ENCODE measurements at regions not wholly inside any gene's neighbourhood (a gene's known extent, or its start where the extent isn't known, plus 50 kb on each side); places are given as distances from the start of the nearest gene placed in this dataset.
"Not testable (repeated sequence)": the region's sequence is repeated elsewhere in the genome, so short reads cannot be mapped to it uniquely, and the experiment has no call there.

DNA sequence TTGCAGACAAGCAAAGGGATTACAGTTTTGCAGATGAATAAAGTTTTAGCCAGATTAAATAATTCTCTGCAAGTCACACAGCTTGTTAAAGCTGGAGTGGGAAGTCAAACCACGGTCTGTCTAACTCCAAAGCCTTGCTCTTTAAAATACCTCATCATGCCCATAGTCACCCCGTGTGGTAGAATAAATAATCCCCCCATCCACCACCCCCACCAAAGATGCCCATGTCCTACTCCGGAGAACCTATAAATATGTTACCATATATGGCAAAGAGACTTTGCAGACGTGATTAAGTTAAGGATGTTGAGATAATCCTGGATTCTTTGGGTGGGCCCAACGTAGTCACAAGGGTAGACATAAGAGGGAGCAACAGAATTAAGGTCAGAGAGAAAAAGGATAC lies 118.7 kb downstream of the BEND2 start:
- no peak for DNase-seq (ENCODE audit: low spot score)

DNA sequence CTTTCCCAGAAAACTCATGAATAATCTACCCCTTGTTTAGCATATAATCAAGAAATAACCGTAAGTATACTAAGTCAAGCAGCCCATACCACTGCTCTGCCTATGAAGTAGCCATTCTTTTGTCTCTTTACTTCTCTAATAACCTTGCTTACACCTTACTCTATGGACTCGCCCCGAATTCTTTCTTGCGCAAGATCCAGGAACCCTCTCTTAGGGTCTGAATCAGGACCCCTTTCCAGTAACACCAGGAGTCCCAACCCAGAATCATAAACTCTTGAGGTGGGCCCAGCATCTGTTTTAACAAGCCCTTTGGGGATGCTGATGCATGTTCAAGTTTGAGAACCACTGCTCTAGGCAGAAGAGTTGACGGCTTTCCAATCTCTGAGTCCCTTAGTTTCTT lies 119.6 kb downstream of the BEND2 start:
- DNase-seq (ENCODE audit: low spot score): no peak

DNA sequence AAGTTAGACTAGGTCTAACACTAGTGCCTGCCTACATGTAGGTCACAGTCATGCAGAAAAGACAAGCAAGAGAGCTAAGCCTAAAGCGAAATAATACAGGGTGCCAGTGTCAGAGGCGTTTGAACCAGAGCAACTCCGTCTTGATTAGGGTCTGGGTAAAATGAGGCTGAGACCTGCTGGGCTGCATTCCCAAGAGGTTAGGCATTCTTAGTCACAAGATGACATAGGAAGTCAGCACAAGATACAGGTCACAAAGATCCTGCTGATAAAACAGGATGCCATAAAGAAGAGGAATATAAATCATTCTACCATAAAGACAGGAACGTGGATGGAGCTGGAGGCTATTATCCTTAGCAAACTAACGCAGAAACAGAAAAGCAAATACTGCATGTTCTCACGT lies 120.9 kb downstream of the BEND2 start:
- DNase-seq (ENCODE audit: low spot score): no peak

DNA sequence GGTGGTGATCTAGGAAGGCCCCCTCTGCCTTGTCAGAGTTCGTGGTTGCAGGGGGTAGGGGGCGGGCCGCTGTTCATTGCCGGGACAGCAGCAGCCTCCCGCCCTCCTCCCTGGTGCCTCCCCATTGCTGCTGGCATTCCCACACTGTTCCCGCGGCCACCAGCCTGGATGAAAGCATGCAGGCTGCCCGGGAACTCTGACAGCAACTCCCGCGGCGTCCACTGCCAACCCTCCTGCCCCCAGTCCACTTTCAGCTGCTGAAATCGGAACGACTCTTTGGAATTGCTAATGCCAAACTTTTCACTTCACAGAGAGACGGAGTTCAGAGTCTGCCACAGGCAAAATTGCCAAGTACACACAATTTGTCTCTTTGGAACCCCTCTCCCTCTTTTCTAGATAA lies 121.9 kb downstream of the BEND2 start:
- DNase-seq (ENCODE audit: low spot score): no peak

DNA sequence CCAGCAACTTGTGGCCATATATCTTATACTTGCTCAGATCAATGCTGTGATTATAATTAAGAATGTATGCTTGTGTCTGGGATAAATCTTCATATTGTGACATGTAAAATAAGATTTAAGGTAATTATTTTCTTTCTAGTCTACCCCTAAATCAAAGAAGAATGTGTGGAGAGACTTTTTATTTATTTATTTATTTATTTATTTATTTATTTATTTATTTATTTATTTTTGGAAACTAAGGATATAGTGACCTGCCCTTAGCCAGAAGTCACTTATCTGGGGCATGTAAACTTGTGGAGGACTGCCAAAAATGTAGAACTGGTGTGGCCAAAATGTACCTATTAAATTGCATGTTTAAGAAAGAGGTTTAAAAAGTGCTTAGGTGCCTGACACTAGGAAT lies 144.3 kb downstream of the BEND2 start:
- no peak for DNase-seq (ENCODE audit: low spot score)

DNA sequence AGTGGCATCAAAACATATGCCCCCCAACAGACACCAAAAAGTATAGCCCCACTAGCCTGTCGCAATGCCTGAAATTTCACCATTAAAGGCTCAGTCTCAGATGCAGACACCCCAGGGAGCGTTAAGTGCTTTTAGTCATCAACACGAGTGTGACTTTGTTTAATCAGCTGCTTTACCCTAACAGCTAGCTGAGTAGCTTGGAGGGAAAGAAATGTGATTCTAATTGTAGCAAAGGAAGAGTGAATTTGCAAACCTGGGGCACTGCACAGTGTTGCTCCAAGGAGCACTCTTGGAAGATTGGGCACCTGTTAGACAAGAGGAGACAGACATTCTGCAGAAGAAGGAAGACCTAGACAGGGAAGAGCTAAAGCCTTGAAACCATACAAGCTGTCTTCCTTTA lies 145.1 kb downstream of the BEND2 start:
- no peak for DNase-seq (ENCODE audit: low spot score)

DNA sequence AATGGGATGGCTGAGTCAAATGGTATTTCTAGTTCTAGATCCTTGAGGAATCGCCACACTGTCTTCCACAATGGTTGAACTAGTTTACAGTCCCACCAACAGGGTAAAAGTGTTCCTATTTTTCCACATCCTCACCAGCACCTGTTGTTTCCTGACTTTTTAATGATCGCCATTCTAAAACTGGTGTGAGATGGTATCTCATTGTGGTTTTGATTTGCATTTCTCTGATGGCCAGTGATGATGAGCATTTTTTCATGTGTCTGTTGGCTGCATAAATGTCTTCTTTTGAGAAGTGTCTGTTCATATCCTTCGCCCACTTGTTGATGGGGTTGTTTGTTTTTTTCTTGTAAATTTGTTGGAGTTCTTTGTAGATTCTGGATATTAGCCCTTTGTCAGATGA lies 152.6 kb downstream of the BEND2 start:
- not testable (repeated sequence) for DNase-seq (ENCODE audit: low spot score)

DNA sequence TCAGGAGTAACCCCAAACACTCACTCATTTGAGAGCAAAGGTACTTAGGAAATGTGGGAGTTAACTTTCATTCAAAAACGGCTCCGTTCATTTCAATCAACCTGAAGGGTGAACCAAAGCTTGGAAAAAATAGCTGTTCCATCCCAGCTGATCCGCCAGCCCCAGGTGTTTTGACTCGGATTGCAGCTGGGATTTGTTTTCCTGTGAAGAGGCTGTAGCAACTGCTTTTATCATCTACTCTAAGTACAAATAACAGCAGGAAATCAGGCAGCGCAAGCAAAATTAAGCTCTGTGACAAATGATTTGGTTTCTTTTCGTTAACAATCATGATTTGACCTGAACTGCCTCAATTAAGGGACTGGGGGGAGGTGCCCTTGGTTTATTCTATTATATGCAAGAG lies 154.7 kb downstream of the BEND2 start:
- no peak for DNase-seq (ENCODE audit: low spot score)

DNA sequence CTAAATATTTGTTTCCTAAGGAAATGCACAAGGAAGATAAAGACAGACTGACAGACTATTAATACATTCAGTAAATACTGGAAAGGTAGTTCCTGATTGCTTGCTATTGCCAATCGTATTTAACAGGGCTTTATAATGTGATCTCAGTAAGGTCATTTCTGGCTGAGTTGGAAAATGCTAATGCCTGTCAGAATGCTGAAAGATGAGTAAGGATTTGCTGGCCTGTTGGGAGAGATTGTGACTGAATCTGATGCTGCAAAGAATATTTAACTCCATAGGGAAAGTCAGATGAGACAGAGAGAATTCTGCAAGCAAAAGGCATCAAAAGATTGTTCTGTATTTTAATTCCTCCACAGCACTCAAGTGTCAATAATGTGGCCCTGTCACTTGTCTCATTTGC lies 169.0 kb downstream of the BEND2 start:
- no peak for DNase-seq (ENCODE audit: low spot score)

DNA sequence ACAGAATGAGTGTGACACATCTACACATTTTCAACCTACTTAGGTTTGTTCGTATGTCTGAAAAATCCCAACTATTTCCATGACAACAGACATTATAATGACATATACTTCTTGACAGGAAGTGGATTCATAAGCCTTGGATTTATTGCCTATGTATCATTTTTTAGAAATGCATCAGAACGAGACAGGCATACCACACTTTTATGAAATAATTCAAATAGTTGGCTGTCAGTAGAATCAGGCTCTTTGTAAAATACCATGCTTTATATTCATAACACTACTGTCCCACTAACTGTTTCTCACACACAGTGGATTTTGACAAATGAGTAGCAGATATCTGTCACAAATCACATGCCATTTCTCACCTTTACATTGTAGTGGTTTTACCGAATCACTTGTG lies 173.2 kb downstream of the BEND2 start:
- DNase-seq (ENCODE audit: low spot score): no peak

DNA sequence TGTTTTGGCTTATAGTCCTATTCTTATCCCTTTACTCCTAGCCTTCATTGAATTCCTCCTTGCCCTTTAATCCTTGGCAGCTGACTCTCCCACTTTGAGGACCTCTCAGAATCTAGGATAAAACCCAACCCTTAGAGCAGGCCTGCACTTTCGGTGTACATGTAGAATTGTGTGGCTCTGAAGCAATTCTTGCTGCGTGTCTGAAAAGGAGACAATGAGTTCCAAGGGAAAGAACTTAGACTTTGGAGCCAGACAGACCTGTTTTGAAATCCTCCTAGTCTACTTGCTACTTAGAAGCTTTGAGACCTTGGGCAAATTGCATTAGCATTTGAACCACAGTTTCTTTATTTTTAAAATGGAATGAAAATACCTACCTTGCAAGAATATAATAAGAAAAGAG lies 175.2 kb downstream of the BEND2 start:
- no peak for DNase-seq (ENCODE audit: low spot score)

DNA sequence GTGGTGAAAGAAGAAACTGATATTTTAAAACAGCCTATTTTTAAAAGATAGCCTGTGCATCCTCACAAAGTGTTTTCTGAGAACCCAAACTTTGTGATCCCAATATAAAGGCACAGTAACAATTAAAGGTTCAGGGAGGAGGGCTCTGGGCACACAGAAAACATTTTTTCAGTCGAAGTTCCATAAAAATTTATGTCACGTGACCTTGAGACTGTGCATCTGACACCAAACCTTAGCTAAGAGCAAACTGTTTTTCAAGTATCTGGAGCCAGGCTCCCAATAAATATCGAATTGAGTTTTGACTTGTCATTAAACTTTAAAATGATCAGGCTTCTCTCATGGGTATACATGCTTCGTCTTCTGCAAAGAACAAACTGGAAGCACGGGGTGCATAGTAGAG lies 177.9 kb downstream of the BEND2 start:
- no peak for DNase-seq (ENCODE audit: low spot score)

DNA sequence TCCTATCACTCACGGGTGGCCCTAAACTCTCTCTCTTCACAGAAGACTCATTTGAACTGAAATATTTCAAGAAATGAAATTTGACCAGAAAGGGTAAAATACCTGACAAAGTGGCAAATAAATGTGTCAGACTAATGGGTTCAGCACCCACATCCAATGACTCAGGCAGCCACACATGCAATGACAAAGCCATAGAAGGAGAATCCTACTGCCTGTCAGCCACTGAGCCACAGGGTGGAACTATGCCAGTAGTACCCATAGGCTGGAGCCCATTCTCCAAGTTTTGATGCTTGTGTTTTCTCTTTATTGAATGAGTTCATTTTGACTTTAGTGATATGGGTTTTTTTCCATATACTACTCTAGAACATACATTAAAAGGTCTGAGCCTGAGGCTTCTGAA lies 179.0 kb downstream of the BEND2 start:
- DNase-seq (ENCODE audit: low spot score): no peak

DNA sequence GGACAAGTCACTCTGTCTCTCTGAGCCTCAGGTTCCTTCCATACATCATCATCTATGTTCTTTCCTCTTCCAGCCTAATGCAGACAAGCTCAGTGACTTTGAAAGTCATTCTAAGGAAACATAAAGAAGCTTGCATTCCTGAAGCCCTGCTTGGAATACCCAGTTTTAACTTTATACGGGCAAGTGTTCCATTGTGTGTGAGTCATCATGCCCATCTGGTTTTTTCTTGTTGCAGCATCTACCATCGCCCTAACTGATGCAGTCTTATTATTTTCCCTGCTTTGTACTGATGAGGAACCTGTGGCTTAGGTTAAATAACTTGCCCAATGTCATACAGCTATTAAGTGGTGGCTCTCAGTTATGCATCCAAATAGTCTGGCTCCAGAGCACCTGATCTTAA lies 177.9 kb upstream of the RAI2 start:
- DNase-seq (ENCODE audit: low spot score): no peak

DNA sequence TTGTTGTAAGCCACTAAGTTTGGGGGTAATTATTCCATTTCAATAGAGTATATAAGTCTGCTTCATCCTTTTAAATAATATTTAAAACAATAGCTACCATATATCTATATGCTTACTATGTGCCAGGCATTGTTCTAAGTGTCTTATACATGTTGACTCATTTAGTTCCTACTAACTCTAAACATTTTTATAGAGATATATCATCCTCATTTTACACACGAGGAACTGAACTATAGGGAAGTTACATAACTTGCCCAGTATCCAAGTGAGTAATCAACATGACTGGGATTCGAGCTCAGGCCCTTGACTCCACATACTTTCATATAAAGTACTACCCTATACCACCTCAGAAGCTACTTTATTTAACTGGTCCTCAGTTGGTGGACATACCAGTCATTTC lies 175.3 kb upstream of the RAI2 start:
- no peak for DNase-seq (ENCODE audit: low spot score)

DNA sequence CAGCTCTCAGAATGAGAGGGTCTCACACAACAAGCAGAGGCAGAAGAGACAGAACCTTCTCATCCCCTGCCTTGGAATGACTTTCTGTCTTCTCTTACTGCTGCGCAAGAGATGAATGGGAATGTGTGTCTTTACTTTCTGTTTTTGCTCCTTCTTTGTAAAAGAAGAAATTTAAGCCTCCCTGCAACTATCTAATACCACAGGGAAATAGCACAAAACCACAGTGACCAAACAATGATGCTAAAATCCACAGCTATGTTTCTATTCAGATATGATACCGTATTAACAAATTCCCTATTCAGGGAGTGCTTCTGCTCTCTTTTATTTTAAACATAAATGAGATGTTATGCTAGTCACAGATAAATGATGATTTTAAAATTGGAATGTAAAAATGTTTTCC lies 173.8 kb upstream of the RAI2 start:
- DNase-seq (ENCODE audit: low spot score): no peak

DNA sequence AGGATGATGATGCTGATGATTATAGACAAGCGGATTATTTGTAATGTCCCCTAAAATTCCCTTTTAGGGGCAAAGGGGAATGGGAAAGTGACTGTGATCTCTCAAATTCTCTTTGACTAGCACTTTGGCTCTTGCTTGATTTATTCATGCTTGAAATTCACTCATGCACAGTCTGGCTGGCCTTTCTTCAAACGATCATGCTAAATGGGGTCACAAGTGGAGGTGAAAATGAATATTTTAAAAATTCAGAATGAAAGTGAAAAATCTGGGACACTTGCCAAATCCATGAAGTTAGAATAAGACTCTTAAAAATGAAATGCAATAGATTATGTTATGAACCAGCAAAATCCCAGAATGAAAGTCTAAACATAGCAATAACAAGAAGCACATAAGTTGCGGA lies 173.4 kb upstream of the RAI2 start:
- no peak for DNase-seq (ENCODE audit: low spot score)

DNA sequence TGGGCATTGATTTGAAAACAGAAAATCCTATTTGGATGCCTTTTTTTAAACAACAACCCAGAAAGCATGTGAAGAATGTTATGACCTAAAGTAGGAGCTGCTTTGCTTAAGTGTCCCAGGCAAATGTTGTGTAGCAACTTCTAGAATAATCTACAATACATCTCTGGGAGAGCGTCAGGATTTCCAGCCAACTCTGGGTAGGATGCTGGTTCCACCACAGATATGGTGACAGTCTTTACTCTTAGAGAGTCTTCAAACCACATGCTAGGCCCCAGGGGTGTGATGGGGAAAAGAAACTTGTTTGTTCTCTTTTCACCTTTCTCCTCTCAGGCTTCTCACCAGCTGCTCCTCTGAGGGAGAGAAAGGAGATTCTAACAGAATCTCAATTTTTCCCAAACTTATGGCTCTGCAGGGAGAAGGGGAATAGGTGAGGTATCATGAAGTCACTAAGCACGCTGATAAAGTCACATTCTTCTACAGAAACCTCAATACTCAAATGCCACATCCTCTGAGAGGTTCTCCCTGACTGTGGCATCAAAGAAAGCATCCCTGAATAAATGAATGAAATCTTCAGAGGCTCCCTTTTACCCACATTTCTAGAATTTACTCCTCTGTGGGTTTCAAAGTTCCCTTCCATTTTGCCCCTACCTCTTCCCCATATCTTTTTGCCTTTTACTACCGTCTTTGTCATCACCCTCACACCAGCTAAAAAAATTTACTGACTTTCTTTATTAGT lies 171.6 kb upstream of the RAI2 start:
- no peak for DNase-seq (ENCODE audit: low spot score)

DNA sequence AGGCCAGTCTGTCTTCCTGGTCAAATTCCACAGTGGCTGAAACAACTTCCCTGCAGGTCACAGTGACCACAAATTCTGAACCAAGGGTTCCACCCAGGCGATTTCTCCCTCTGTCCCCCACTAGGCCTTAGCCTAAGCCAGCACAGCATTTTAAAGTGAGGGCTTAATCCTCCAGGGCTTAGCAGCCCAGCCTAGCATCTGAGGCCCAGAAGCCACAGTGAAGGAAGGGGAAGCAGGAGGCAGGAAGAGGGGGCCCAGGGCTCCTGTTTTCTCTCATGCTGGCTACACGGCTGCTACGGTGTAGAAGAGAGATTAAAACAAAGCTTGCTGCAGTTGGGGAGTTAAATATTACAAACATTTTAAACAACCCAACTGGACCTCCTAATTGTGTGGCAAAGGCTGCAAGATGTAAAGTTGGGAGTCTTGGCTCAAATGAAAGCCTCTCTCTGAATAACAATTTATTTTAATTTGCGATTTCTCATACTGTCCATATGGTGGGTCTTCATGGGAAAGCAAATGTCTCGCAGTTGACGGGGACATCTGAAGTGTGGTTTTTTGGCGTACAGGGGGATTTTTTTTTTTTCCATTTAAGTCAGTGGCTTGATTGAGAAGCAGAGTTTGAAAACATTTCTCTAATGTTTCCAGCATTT lies 170.8 kb upstream of the RAI2 start:
- no peak for DNase-seq (ENCODE audit: low spot score)

DNA sequence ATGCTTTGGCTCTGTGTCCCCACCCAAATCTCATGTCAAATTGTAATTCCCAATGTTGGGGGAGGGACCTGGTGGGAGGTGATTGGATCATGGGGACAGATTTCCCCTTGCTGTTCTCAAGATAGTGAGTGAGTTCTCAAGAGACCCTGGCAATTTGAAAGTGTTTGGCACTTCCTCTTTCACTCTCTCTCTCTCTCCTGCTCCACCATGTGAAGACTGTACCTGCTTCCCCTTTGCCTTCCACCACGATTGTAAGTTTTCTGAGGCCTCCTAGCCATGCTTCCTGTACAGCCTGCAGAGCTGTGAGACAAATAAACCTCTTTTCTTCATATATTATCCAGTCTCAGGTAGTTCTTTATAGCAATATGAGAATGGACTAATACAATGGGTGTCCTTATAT lies 169.6 kb upstream of the RAI2 start:
- DNase-seq (ENCODE audit: low spot score): not testable (repeated sequence)

DNA sequence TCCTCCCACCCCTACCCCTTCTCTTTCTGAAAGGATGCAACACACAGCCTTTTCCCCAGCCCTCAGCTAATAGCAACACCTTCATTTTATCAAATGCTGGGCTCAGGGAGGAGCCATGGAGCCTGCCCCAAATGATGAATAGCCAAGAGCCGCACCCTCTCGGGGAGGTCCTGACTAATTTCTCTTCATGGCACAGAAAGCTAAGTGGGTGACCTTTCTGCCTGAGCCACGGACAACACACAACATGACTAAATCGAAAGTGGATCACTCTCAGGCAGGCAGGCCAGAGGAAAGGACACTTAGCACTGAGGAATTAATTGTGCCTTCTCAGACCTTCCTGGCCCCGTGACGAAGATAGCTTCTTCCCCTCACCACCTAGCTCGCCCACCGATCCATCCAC lies 165.1 kb upstream of the RAI2 start:
- DNase-seq (ENCODE audit: low spot score): no peak

DNA sequence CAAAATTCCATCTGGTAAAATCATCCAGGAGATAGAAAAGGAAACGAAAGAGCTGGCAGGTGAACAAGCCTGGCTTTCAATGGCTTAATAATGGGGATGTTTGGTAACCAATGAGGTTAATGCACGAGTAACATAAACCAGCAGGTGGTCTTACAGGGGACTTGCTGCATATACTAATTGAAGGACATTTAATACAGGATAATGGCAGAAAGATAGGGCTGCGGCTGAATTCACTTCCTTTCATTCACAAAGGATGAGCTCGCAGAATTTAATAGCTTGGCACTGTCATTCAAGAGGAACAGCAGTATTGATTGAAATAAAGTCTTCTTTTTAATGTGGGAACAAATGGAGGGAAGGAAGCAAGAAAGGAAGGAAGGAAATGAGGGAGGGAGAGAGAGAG lies 156.3 kb upstream of the RAI2 start:
- no peak for DNase-seq (ENCODE audit: low spot score)

DNA sequence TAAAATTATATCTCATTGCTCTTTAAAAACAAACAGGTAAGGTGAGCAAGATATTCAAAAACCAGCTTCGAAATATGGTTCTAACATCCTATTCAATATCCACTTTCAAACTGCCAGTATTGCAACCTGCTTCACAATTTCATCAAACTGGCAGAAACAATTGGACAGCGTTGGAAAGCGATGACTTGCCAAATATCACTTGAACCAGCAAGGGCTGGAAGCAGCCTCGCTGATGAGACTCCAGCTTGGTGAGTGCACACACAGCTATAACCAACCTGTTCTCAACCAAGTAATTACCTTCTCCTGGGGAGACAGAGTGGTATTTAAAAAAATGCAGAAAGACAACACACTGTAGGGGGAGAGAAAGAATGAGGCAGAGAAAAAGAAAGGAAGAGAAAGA lies 155.8 kb upstream of the RAI2 start:
- no peak for DNase-seq (ENCODE audit: low spot score)

DNA sequence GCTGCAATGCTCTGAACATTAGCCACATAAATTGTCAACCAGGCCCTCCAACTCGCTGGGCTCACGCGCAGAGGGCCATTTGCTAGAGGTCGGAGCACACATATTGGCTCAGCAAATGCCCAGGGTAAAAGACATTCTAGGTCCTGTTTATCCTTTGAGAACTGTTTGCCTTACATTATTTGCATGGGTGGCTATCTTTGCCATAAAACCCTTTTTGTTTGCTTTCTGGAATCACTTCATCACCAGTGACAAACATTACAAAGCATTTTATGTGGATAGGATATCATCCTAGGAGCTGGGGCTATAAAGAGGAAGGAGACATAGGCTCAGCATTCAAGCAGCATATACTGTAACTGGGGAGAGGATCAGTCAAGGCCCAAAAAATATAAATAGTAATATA lies 149.2 kb upstream of the RAI2 start:
- no peak for DNase-seq (ENCODE audit: low spot score)

Measured in GM03348 (cell line).